ENCODE measurements at regions not wholly inside any gene's neighbourhood (a gene's known extent, or its start where the extent isn't known, plus 50 kb on each side); places are given as distances from the start of the nearest gene placed in this dataset.
A peak's percentile ranks its signal among the peaks of the same experiment; 100 is the strongest.

DNA sequence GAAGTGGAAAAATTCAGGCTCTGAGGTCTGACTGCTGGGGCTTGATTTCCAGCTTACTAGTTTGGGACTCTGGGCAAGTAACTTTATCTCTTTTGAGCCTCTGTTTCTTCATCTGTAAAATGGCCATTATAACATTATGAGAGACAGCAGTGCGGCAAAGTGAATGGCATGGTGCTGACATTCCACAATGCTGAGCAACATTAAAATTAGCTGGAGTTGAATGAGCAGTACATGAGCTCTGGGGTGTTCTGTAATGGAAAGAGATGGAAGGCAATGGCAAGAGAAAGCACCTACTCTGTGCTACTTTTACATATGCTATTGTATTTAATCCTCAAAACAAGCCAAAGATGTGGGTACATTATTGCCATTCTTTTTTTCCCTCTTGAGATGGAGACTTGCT is 535.7 kb upstream of the CDH11 start:
- no peak overlapping the region for H3K27ac ChIP-seq (ENCODE audit: low read depth, low read length)
- Mint-ChIP-seq H3K4me1 (ENCODE audit: low read depth, unreplicated experiment) (peaks cover 14% of the 10 kb centered on the region), H3K36me3 (ENCODE audit: low read depth, unreplicated experiment) (peaks cover 2% of the 10 kb centered on the region), H3K27ac (ENCODE audit: unreplicated experiment) (peak overlapping the region; percentile 1), H3K4me3 (ENCODE audit: unreplicated experiment) (no peak overlapping the region), H3K9me3 (ENCODE audit: unreplicated experiment) (peaks cover 1% of the 10 kb centered on the region), H3K27me3 (ENCODE audit: low read depth, unreplicated experiment) (peaks cover 12% of the 10 kb centered on the region)
- H3K9ac ChIP-seq (ENCODE audit: low read length): no peak overlapping the region
- no peaks in the 10 kb centered on the region for H3K9me3 ChIP-seq (ENCODE audit: insufficient read depth, low read depth, low read length)
- peaks cover 36% of the 10 kb centered on the region for H3K4me1 ChIP-seq (ENCODE audit: insufficient read depth, low read length)
- no peak overlapping the region for H3K4me2 ChIP-seq (ENCODE audit: low read length)
- TF ChIP-seq, protein P1, sequence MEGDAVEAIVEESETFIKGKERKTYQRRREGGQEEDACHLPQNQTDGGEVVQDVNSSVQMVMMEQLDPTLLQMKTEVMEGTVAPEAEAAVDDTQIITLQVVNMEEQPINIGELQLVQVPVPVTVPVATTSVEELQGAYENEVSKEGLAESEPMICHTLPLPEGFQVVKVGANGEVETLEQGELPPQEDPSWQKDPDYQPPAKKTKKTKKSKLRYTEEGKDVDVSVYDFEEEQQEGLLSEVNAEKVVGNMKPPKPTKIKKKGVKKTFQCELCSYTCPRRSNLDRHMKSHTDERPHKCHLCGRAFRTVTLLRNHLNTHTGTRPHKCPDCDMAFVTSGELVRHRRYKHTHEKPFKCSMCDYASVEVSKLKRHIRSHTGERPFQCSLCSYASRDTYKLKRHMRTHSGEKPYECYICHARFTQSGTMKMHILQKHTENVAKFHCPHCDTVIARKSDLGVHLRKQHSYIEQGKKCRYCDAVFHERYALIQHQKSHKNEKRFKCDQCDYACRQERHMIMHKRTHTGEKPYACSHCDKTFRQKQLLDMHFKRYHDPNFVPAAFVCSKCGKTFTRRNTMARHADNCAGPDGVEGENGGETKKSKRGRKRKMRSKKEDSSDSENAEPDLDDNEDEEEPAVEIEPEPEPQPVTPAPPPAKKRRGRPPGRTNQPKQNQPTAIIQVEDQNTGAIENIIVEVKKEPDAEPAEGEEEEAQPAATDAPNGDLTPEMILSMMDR (IDR thresholded peaks at IDR 0.05; ENCODE audit: insufficient read depth, low read depth, low read length): no peak
- H3K79me2 ChIP-seq (ENCODE audit: insufficient read depth, low read length): no peaks in the 10 kb centered on the region
- H3K27me3 ChIP-seq (ENCODE audit: insufficient read depth, low read length): no peaks in the 10 kb centered on the region
- no peaks in the 10 kb centered on the region for H4K20me1 ChIP-seq (ENCODE audit: insufficient read depth, low read length)
- peak; percentile 35 for DNase-seq (ENCODE audit: low read depth)
- no peaks in the 10 kb centered on the region for H3K36me3 ChIP-seq (ENCODE audit: insufficient read depth, low read length)
- H2AFZ ChIP-seq (ENCODE audit: low read depth, low read length): no peak overlapping the region
- no peak overlapping the region for H3K4me3 ChIP-seq (ENCODE audit: insufficient read depth, low read depth, low read length)
- no peak for FAIRE-seq

DNA sequence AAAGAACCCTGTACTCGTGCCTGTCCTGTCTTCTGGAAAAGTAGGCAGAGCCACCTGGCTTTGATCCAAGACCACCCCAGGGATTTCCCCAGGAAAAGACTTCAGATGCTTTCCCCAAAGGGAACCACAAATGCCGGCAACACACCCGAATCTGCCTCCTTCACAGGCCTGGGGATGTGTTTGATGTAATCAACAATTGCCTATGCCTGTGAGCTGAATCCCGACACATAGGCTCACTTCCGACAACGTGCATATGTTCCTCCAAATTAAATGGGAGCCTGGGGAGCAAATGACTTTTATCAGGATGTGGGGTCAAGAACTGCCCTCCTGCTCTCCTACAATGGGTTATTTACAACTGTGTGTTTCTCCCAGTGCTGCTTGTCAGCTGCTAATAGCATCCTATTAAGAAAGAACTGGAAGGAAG is 535.2 kb upstream of the CDH11 start:
- Histone ChIP-seq H3K79me2 (ENCODE audit: insufficient read depth, low read length) (no peaks in the 10 kb centered on the region), H3K9me3 (ENCODE audit: insufficient read depth, low read depth, low read length) (no peaks in the 10 kb centered on the region), H3K4me1 (ENCODE audit: insufficient read depth, low read length) (peaks cover 36% of the 10 kb centered on the region), H3K4me2 (ENCODE audit: low read length) (no peak overlapping the region), H4K20me1 (ENCODE audit: insufficient read depth, low read length) (no peaks in the 10 kb centered on the region), H3K9ac (ENCODE audit: low read length) (no peak overlapping the region), H2AFZ (ENCODE audit: low read depth, low read length) (peak overlapping the region; percentile 16), H3K4me3 (ENCODE audit: insufficient read depth, low read depth, low read length) (no peak overlapping the region), H3K36me3 (ENCODE audit: insufficient read depth, low read length) (no peaks in the 10 kb centered on the region), H3K27ac (ENCODE audit: low read depth, low read length) (no peak overlapping the region), H3K27me3 (ENCODE audit: insufficient read depth, low read length) (no peaks in the 10 kb centered on the region)
- TF ChIP-seq, protein P1 (IDR thresholded peaks at IDR 0.05; ENCODE audit: insufficient read depth, low read depth, low read length): no peak
- TF ChIP-seq EZH2 (IDR thresholded peaks at IDR 0.05; ENCODE audit: insufficient read depth, low read length): no peak
- no peak for DNase-seq (ENCODE audit: low read depth)
- no peak for FAIRE-seq
- Mint-ChIP-seq H3K27ac (ENCODE audit: unreplicated experiment) (no peak overlapping the region), H3K4me3 (ENCODE audit: unreplicated experiment) (no peak overlapping the region), H3K9me3 (ENCODE audit: unreplicated experiment) (peaks cover 1% of the 10 kb centered on the region), H3K4me1 (ENCODE audit: low read depth, unreplicated experiment) (peaks cover 16% of the 10 kb centered on the region), H3K27me3 (ENCODE audit: low read depth, unreplicated experiment) (peaks cover 14% of the 10 kb centered on the region), H3K36me3 (ENCODE audit: low read depth, unreplicated experiment) (peaks cover 2% of the 10 kb centered on the region)

DNA sequence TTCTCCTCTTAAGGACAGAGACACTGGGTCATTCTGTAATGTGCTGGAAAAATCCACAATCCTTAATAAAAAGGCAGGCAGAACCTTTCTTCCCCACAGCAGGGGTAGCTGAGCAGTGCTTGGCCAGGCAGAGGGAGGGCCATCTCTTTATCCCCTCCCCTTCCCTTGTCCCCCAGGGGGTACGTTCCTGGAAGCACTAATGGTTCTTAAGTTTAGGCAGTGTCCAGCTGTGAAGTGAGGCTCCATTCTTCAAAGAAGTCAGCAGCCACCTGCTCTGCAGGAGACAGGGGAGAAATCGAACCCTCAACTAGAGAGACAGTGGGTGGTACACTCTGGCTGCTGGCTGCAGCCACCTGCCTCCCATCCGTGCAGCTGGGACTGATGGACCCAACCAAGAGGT is 533.9 kb upstream of the CDH11 start:
- H3K36me3 Mint-ChIP-seq (ENCODE audit: low read depth, unreplicated experiment): peaks cover 2% of the 10 kb centered on the region

More for the DNA sequence above, 533.9 kb upstream of the CDH11 start:
- Mint-ChIP-seq H3K27ac (ENCODE audit: unreplicated experiment) (no peak overlapping the region), H3K4me3 (ENCODE audit: unreplicated experiment) (no peak overlapping the region), H3K9me3 (ENCODE audit: unreplicated experiment) (peaks cover 1% of the 10 kb centered on the region), H3K27me3 (ENCODE audit: low read depth, unreplicated experiment) (peaks cover 22% of the 10 kb centered on the region), H3K4me1 (ENCODE audit: low read depth, unreplicated experiment) (peaks cover 17% of the 10 kb centered on the region)
- H3K4me2 ChIP-seq (ENCODE audit: low read length): no peak overlapping the region
- DNase-seq (ENCODE audit: low read depth) (no peak), FAIRE-seq (no peak)
- H3K4me1 ChIP-seq (ENCODE audit: insufficient read depth, low read length): peaks cover 36% of the 10 kb centered on the region
- TF ChIP-seq, protein P1 (IDR thresholded peaks at IDR 0.05; ENCODE audit: insufficient read depth, low read depth, low read length): no peak
- no peak for TF ChIP-seq EZH2 (IDR thresholded peaks at IDR 0.05; ENCODE audit: insufficient read depth, low read length)
- H3K27ac ChIP-seq (ENCODE audit: low read depth, low read length): no peak overlapping the region
- H2AFZ ChIP-seq (ENCODE audit: low read depth, low read length): no peak overlapping the region
- no peaks in the 10 kb centered on the region for H3K36me3 ChIP-seq (ENCODE audit: insufficient read depth, low read length)
- H3K9me3 ChIP-seq (ENCODE audit: insufficient read depth, low read depth, low read length): no peaks in the 10 kb centered on the region
- no peak overlapping the region for H3K9ac ChIP-seq (ENCODE audit: low read length)
- H3K27me3 ChIP-seq (ENCODE audit: insufficient read depth, low read length): no peaks in the 10 kb centered on the region
- H3K79me2 ChIP-seq (ENCODE audit: insufficient read depth, low read length): no peaks in the 10 kb centered on the region
- no peak overlapping the region for H3K4me3 ChIP-seq (ENCODE audit: insufficient read depth, low read depth, low read length)
- H4K20me1 ChIP-seq (ENCODE audit: insufficient read depth, low read length): no peaks in the 10 kb centered on the region
